Heart right ventricle (tissue), 16 donors: ENCODE measurements at regions not wholly inside any gene's neighbourhood (a gene's known extent, or its start where the extent isn't known, plus 50 kb on each side); places are given as distances from the start of the nearest gene placed in this dataset.
"Not testable (repeated sequence)": the region's sequence is repeated elsewhere in the genome, so short reads cannot be mapped to it uniquely, and the experiment has no call there.

ENCODE experiments used
- ATAC-seq, 8 donors: fragments of 200-7000 bp; cut with Tn5 transposase; one replicate each; pipeline ENCODE4 v1.9.1; 2020; ENCODE audit warnings: mild to moderate bottlenecking in 8 of 8, moderate library complexity in 8 of 8, moderate number of reproducible peaks in 1 of 8
- DNase-seq, 2 donors: peaks; one replicate each; pipeline ENCODE4 v3.0.0-alpha.2; 2020
- H3K27ac ChIP-seq, 10 donors: fragments of 200-600 bp; sonication (generic) in 2 of 10; one replicate each; pipeline versions ENCODE4 v1.5.0 to v1.8.0; 2020 to 2022; ENCODE audit warnings: mild to moderate bottlenecking in 3 of 10
- H3K27me3 ChIP-seq, 7 donors: fragments of 200-600 bp; one replicate each; pipeline ENCODE4 v1.8.0; 2021 to 2022; ENCODE audit warnings: mild to moderate bottlenecking in 2 of 7
- H3K36me3 ChIP-seq, 9 donors: fragments of 200-600 bp; sonication (generic) in 1 of 9; one replicate each; pipeline versions ENCODE4 v1.5.0 to v1.8.0; 2020 to 2022; ENCODE audit warnings: mild to moderate bottlenecking in 2 of 9
- H3K4me1 ChIP-seq, 9 donors: fragments of 200-600 bp; sonication (generic) in 1 of 9; one replicate each; pipeline versions ENCODE4 v1.5.0 to v1.8.0; 2020 to 2022; ENCODE audit warnings: mild to moderate bottlenecking in 4 of 9
- H3K4me3 ChIP-seq, 10 donors: fragments of 200-600 bp; sonication (generic) in 2 of 10; one replicate each; pipeline versions ENCODE4 v1.5.0 to v1.8.0; 2020 to 2022; ENCODE audit warnings: mild to moderate bottlenecking in 7 of 10, moderate library complexity in 2 of 10
- H3K9me3 ChIP-seq, 11 donors: fragments of 200-600 bp in 10 of 11; sonication (generic) in 2 of 11; one replicate each; pipeline versions ENCODE4 v1.5.0 to v1.8.0; 2013 to 2022; ENCODE audit warnings: mild to moderate bottlenecking in 2 of 11, control low read depth in 1 of 11, moderate library complexity in 1 of 11
- WGBS, 2 donors: extraction: QIAGEN DNeasy Blood & Tissue Kit; methylation state at CpG; one replicate each; pipeline ENCODE4 v1.1.7; 2013; ENCODE audit warnings: inconsistent platforms in 1 of 2; 5-methylcytosine and 5-hydroxymethylcytosine counted together
- intact Hi-C, 10 donors: fragments of 100-400 bp; cut with DNase I; formaldehyde crosslinking; loops; one replicate each; pipeline versions ENCODE4 v1.11.1 to v1.14.2; 2022
- TF ChIP-seq, protein P1 (sequence below), 9 donors: fragments of 200-600 bp; sonication (generic) in 2 of 9; IDR thresholded peaks; one replicate each; pipeline versions ENCODE4 v1.5.0 to v1.8.0; 2021 to 2022; ENCODE audit warnings: antibody characterized with exemption in 9 of 9, mild to moderate bottlenecking in 5 of 9, moderate library complexity in 1 of 9
- donor health status: Arrhythmogenic right ventricular cardiomyopathy.
- donor health status: ischemic (EF 13 %, LVEDD 7.1; RV severe dilation, severe dysfunction).
- donor health status: healthy with polysubstance abuse.
- donor health status: DM: no; HTN: yes; CAD: no.
- donor health status: DM: no; HTN: no; CAD: no.
- donor health status: ischemic (EF 25% LVEDD 6.9; RV normal size, moderate dysfunction).
- donor health status: ischemic (EF 25% LVEDD 5.7; RV mildly dilated, moderate dysfunction).
- donor health status: healthy.
- donor health status: DM: yes; HTN: yes; CAD: no.
- donor health status: Ischemic cardiomyopathy.
- donor health status: ischemic (EF 35%, LVEDD 5.7; RV mildly dilated, moderate dysfunction).
- donor health status: nonischemic (EF 11% LVEDD 7.7; RV severe dilation, severe dysfunction).
- donor health status: DM: yes; HTN: yes; CAD: no.
- donor health status: PGD.
- donor health status: ischemic (EF 29% LVEDD 5.4; RV normal size, mild dysfunction).
- donor health status: nonischemic (EF 23%, LVEDD 6.1; RV moderate dilation, normal function).

GRCh38 chr5:36507332-36507952 lies 99.0 kb upstream of the SLC1A3 start:
- intact Hi-C loops: loop anchor here in 8 of 10 donors (2.0 to 10.0 kb wide), 7 partner anchors 90 to 263 kb away; partner anchors contain the start of gene NADK2 (in 1 of the 8)
- peak; percentile 72 to 73 for DNase-seq
- H3K4me1 ChIP-seq: no peaks in the 10 kb centered on the region
- H3K4me3 ChIP-seq: no peak overlapping the region
- TF ChIP-seq, protein P1, sequence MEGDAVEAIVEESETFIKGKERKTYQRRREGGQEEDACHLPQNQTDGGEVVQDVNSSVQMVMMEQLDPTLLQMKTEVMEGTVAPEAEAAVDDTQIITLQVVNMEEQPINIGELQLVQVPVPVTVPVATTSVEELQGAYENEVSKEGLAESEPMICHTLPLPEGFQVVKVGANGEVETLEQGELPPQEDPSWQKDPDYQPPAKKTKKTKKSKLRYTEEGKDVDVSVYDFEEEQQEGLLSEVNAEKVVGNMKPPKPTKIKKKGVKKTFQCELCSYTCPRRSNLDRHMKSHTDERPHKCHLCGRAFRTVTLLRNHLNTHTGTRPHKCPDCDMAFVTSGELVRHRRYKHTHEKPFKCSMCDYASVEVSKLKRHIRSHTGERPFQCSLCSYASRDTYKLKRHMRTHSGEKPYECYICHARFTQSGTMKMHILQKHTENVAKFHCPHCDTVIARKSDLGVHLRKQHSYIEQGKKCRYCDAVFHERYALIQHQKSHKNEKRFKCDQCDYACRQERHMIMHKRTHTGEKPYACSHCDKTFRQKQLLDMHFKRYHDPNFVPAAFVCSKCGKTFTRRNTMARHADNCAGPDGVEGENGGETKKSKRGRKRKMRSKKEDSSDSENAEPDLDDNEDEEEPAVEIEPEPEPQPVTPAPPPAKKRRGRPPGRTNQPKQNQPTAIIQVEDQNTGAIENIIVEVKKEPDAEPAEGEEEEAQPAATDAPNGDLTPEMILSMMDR (IDR thresholded peaks at IDR 0.05): peak; percentile 57 to 91 (median 80)
- H3K27ac ChIP-seq: no peak overlapping the region
- peaks cover 0 to 5% (median 0%) of the 10 kb centered on the region in 11 donors for H3K9me3 ChIP-seq
- peak in 5 of 8 donors; percentile 55 to 70 (median 65) for ATAC-seq
- WGBS, 2 donors: 52 to 55% methylated on average over 6 of the region's 6 CpGs
- H3K27me3 ChIP-seq: no peaks in the 10 kb centered on the region
- no peaks in the 10 kb centered on the region for H3K36me3 ChIP-seq

GRCh38 chr5:36508331-36508730 lies 98.1 kb upstream of the SLC1A3 start:
- not testable (repeated sequence) for H3K36me3 ChIP-seq, ATAC-seq

GRCh38 chr5:36513647-36514046 lies 92.8 kb upstream of the SLC1A3 start:
- H3K4me3 ChIP-seq, H3K4me1 ChIP-seq, intact Hi-C loops, ATAC-seq, H3K36me3 ChIP-seq, H3K27me3 ChIP-seq, DNase-seq, H3K27ac ChIP-seq: not testable (repeated sequence)
- 90 to 94% methylated on average over 3 of the region's 3 CpGs for WGBS, 2 donors
- H3K9me3 ChIP-seq: peaks cover 0 to 18% (median 0%) of the 10 kb centered on the region in 11 donors

More at GRCh38 chr5:36508331-36508730, 98.1 kb upstream of the SLC1A3 start:
- H3K9me3 ChIP-seq, DNase-seq, H3K27ac ChIP-seq, H3K4me3 ChIP-seq, H3K27me3 ChIP-seq, H3K4me1 ChIP-seq: not testable (repeated sequence)
- 31 to 50% methylated on average over 5 of the region's 5 CpGs for WGBS, 2 donors
- intact Hi-C loops: loop anchor here in 7 of 10 donors (5.0 to 10.0 kb wide), 6 partner anchors 91 to 264 kb away; partner anchors contain the start of gene NADK2 (in 1 of the 7)

DNA sequence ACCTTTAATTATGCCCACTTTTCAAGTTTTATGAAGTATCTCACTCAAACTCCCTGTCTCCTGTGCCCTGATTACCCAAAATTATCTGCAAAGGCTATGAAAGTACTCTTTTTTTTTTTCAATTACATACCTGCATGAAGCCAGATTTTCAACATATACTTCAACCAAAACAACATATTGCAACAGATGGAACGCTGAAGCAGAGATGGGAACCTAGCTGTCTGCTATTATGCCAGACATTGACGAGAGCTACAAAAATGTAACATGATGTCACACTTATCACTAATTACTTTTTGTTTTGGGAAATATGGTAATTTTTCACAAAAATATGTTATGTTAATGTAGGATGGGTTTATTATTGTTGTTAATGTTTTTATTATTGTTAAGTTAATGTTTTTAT lies 86.5 kb upstream of the SLC1A3 start:
- Histone ChIP-seq H3K9me3 (peaks cover 0 to 8% (median 0%) of the 10 kb centered on the region in 11 donors), H3K27ac (no peak overlapping the region), H3K36me3 (no peaks in the 10 kb centered on the region), H3K4me1 (peaks cover 0 to 26% (median 12%) of the 10 kb centered on the region in 9 donors), H3K4me3 (no peak overlapping the region), H3K27me3 (no peaks in the 10 kb centered on the region)
- DNase-seq (no peak), ATAC-seq (no peak)
- 89 to 92% methylated on average over 2 of the region's 2 CpGs for WGBS, 2 donors
- TF ChIP-seq, protein P1 (IDR thresholded peaks at IDR 0.05): no peak
- intact Hi-C loops: loop anchor here in 4 of 10 donors (5.0 to 10.0 kb wide), 4 partner anchors 87 to 175 kb away; partner anchors contain the start of gene SLC1A3 (in 2 of the 4)

DNA sequence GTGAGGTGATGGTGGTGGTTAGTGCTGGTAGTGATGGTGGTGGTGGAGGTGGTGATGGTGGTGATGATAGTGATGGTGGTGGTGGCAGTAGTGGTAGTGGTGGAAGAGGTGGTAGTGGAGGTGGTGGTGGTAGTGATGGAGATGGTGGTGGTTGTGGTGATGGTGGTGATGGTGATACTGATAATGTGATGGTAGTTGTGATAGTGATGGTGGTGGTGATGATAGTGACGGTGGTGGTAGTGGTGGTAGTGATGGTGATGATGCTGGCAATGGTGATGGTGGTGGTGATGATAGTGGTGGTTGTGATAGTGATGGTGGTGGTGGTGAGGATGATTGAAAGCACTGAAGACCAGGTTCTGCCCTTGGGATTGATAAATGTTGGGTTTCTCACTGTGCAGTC lies 85.2 kb upstream of the SLC1A3 start:
- Histone ChIP-seq H3K27me3 (no peaks in the 10 kb centered on the region), H3K4me1 (peaks cover 0 to 26% (median 12%) of the 10 kb centered on the region in 9 donors), H3K9me3 (peaks cover 0 to 8% (median 0%) of the 10 kb centered on the region in 11 donors), H3K4me3 (no peak overlapping the region), H3K27ac (no peak overlapping the region), H3K36me3 (no peaks in the 10 kb centered on the region)
- ATAC-seq (no peak), DNase-seq (no peak)
- intact Hi-C loops: loop anchor here in 4 of 10 donors (5.0 to 10.0 kb wide), 4 partner anchors 86 to 174 kb away; partner anchors contain the start of gene SLC1A3 (in 2 of the 4)
- TF ChIP-seq, protein P1 (IDR thresholded peaks at IDR 0.05): no peak
- 57 to 94% methylated on average over 1 of the region's 1 CpG for WGBS, 2 donors
